WTC11 (cell line): ENCODE measurements at regions not wholly inside any gene's neighbourhood (a gene's known extent, or its start where the extent isn't known, plus 50 kb on each side); places are given as distances from the start of the nearest gene placed in this dataset.

Experiments used
- HMGA2 ChIP-seq: fragments of 250-450 bp; sonication (Bioruptor Pico); IDR thresholded peaks from 2 replicates; pipeline ENCODE4 v1.4.0; 2021; ENCODE audit warnings: mild to moderate bottlenecking, moderate library complexity
- JUN ChIP-seq: sonication (generic); formaldehyde crosslinking; IDR thresholded peaks from 2 replicates; pipeline ENCODE4 v1.8.0; 2023; ENCODE audit warnings: mild to moderate bottlenecking, missing genetic modification reagents
- NFYB ChIP-seq: sonication (generic); formaldehyde crosslinking; conservative IDR thresholded peaks from 2 replicates; pipeline ENCODE4 v1.8.0; 2022; ENCODE audit warnings: low read depth, missing genetic modification reagents
- TCF7 ChIP-seq: sonication (generic); formaldehyde crosslinking; IDR thresholded peaks from 2 replicates; pipeline ENCODE4 v1.8.0; 2022; ENCODE audit warnings: mild to moderate bottlenecking, low read depth, missing genetic modification reagents, moderate library complexity
- ZNF671 ChIP-seq: fragments of 250-450 bp; sonication (Bioruptor Pico); IDR thresholded peaks from 2 replicates; pipeline ENCODE4 v1.8.0; 2021; ENCODE audit warnings: mild to moderate bottlenecking
- TF ChIP-seq, protein P1 (sequence below): fragments of 200-600 bp; IDR thresholded peaks from 2 replicates; pipeline ENCODE4 v1.8.0; 2022; ENCODE audit warnings: antibody characterized with exemption
- TF ChIP-seq, protein P2 (sequence below): fragments of 250-450 bp; sonication (Bioruptor Pico); IDR thresholded peaks from 2 replicates; pipeline ENCODE4 v1.9.0; 2021; ENCODE audit warnings: mild to moderate bottlenecking, borderline replicate concordance
- TF ChIP-seq, protein P3 (sequence below): sonication (generic); formaldehyde crosslinking; IDR thresholded peaks from 2 replicates; pipeline ENCODE4 v1.8.0; 2022; ENCODE audit warnings: mild to moderate bottlenecking, missing genetic modification reagents
- TF ChIP-seq, protein P4 (sequence below): sonication (generic); formaldehyde crosslinking; IDR thresholded peaks from 2 replicates; pipeline ENCODE4 v1.8.1; 2023; ENCODE audit warnings: mild to moderate bottlenecking, missing genetic modification reagents, moderate library complexity

DNA sequence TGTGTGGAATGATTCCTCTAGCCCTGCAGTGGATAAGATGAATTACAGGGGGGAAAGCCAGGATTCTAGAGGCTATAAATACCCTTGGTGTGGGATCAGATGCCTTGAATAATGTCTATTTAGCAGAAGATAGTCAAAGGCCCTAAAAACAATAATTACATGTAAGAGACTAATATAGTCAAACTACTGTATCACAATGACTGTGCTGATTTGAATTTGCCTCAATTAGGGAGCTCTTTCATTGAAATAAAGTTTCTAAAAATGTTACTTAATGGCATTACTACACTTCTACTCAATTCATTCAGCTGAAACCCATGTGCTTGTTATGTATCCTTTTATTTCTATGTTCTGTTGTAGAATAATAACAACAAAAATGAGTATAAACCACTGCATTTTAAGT, 915.6 kb downstream of the TUSC7 start:
- TF ChIP-seq, protein P1, sequence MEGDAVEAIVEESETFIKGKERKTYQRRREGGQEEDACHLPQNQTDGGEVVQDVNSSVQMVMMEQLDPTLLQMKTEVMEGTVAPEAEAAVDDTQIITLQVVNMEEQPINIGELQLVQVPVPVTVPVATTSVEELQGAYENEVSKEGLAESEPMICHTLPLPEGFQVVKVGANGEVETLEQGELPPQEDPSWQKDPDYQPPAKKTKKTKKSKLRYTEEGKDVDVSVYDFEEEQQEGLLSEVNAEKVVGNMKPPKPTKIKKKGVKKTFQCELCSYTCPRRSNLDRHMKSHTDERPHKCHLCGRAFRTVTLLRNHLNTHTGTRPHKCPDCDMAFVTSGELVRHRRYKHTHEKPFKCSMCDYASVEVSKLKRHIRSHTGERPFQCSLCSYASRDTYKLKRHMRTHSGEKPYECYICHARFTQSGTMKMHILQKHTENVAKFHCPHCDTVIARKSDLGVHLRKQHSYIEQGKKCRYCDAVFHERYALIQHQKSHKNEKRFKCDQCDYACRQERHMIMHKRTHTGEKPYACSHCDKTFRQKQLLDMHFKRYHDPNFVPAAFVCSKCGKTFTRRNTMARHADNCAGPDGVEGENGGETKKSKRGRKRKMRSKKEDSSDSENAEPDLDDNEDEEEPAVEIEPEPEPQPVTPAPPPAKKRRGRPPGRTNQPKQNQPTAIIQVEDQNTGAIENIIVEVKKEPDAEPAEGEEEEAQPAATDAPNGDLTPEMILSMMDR, result no peak
- no peak for TF ChIP-seq NFYB (CRISPR knock-in tag)
- TF ChIP-seq, protein P2, sequence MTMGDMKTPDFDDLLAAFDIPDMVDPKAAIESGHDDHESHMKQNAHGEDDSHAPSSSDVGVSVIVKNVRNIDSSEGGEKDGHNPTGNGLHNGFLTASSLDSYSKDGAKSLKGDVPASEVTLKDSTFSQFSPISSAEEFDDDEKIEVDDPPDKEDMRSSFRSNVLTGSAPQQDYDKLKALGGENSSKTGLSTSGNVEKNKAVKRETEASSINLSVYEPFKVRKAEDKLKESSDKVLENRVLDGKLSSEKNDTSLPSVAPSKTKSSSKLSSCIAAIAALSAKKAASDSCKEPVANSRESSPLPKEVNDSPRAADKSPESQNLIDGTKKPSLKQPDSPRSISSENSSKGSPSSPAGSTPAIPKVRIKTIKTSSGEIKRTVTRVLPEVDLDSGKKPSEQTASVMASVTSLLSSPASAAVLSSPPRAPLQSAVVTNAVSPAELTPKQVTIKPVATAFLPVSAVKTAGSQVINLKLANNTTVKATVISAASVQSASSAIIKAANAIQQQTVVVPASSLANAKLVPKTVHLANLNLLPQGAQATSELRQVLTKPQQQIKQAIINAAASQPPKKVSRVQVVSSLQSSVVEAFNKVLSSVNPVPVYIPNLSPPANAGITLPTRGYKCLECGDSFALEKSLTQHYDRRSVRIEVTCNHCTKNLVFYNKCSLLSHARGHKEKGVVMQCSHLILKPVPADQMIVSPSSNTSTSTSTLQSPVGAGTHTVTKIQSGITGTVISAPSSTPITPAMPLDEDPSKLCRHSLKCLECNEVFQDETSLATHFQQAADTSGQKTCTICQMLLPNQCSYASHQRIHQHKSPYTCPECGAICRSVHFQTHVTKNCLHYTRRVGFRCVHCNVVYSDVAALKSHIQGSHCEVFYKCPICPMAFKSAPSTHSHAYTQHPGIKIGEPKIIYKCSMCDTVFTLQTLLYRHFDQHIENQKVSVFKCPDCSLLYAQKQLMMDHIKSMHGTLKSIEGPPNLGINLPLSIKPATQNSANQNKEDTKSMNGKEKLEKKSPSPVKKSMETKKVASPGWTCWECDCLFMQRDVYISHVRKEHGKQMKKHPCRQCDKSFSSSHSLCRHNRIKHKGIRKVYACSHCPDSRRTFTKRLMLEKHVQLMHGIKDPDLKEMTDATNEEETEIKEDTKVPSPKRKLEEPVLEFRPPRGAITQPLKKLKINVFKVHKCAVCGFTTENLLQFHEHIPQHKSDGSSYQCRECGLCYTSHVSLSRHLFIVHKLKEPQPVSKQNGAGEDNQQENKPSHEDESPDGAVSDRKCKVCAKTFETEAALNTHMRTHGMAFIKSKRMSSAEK (CRISPR knock-in tag), result no peak
- no peak for TF ChIP-seq TCF7 (CRISPR knock-in tag)
- TF ChIP-seq ZNF671 (CRISPR knock-in tag), result no peak
- TF ChIP-seq HMGA2 (CRISPR knock-in tag), result no peak
- TF ChIP-seq JUN (CRISPR knock-in tag), result no peak
- TF ChIP-seq, protein P3, sequence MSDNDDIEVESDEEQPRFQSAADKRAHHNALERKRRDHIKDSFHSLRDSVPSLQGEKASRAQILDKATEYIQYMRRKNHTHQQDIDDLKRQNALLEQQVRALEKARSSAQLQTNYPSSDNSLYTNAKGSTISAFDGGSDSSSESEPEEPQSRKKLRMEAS (CRISPR knock-in tag), result no peak
- TF ChIP-seq, protein P4, sequence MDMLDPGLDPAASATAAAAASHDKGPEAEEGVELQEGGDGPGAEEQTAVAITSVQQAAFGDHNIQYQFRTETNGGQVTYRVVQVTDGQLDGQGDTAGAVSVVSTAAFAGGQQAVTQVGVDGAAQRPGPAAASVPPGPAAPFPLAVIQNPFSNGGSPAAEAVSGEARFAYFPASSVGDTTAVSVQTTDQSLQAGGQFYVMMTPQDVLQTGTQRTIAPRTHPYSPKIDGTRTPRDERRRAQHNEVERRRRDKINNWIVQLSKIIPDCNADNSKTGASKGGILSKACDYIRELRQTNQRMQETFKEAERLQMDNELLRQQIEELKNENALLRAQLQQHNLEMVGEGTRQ, result no peak
